HG03558 (cell line): ENCODE measurements at regions not wholly inside any gene's neighbourhood (a gene's known extent, or its start where the extent isn't known, plus 50 kb on each side); places are given as distances from the start of the nearest gene placed in this dataset.

Experiments
- ATAC-seq: cut with Tn5 transposase; IDR thresholded peaks from one replicate; pipeline ENCODE4 v1.9.1; 2021; ENCODE audit warnings: moderate number of reproducible peaks; ENCODE audit not compliant: unreplicated experiment; ENCODE audit errors: extremely low read depth

- no peak for ATAC-seq
Measured at GRCh38 chr3:55413236-55413635, 73.9 kb downstream of the WNT5A start.

- ATAC-seq = no peak
Measured at GRCh38 chr3:55412545-55412944, 74.6 kb downstream of the WNT5A start.

- no peak for ATAC-seq
Measured at GRCh38 chr3:55409806-55410205, 77.3 kb downstream of the WNT5A start.

- no peak for ATAC-seq
Measured at GRCh38 chr3:55408193-55408826, 78.8 kb downstream of the WNT5A start.

- ATAC-seq = no peak
Measured at GRCh38 chr3:55407426-55407820, 79.7 kb downstream of the WNT5A start.

GRCh38 chr3:55406696-55407425 is 80.2 kb downstream of the WNT5A start:
- no peak for ATAC-seq

GRCh38 chr3:55405436-55405835 is 81.7 kb downstream of the WNT5A start:
- ATAC-seq = no peak

- ATAC-seq = no peak
Measured at GRCh38 chr3:55402886-55403609, 84.1 kb downstream of the WNT5A start.

GRCh38 chr3:55380561-55380960 is 106.5 kb downstream of the WNT5A start:
- ATAC-seq = no peak

- ATAC-seq = no peak
Measured at GRCh38 chr3:55376753-55377347, 110.3 kb downstream of the WNT5A start.

- ATAC-seq = no peak
Measured at GRCh38 chr3:55373423-55373822, 113.7 kb downstream of the WNT5A start.

GRCh38 chr3:55370272-55370671 is 116.8 kb downstream of the WNT5A start:
- no peak for ATAC-seq

GRCh38 chr3:55369141-55369847 is 117.8 kb downstream of the WNT5A start:
- no peak for ATAC-seq

GRCh38 chr3:55368366-55368765 is 118.7 kb downstream of the WNT5A start:
- ATAC-seq = no peak

GRCh38 chr3:55367384-55367783 is 119.7 kb downstream of the WNT5A start:
- no peak for ATAC-seq

- ATAC-seq = no peak
Measured at GRCh38 chr3:55364421-55364820, 122.7 kb downstream of the WNT5A start.

- ATAC-seq = no peak
Measured at GRCh38 chr3:55362210-55362960, 124.7 kb downstream of the WNT5A start.

- no peak for ATAC-seq
Measured at GRCh38 chr3:55357796-55358195, 129.3 kb downstream of the WNT5A start.

GRCh38 chr3:55352668-55353067 is 134.4 kb downstream of the WNT5A start:
- no peak for ATAC-seq

- no peak for ATAC-seq
Measured at GRCh38 chr3:55349851-55350250, 137.3 kb downstream of the WNT5A start.
